Loucy (cell line): ENCODE measurements at regions not wholly inside any gene's neighbourhood (a gene's known extent, or its start where the extent isn't known, plus 50 kb on each side); places are given as distances from the start of the nearest gene placed in this dataset.

ENCODE experiments used
- H2AFZ ChIP-seq: fragments of 200-600 bp; sonication (generic); 2 replicates; pipeline ENCODE4 v1.6.0; 2016; ENCODE audit warnings: antibody characterized with exemption, mild to moderate bottlenecking, low read length, moderate library complexity
- H3F3A ChIP-seq: fragments of 200-600 bp; 2 replicates; pipeline ENCODE4 v1.6.0; 2016; ENCODE audit warnings: antibody characterized with exemption, low read depth, mild to moderate bottlenecking
- H3K27me3 ChIP-seq: fragments of 200-600 bp; sonication (generic); 2 replicates; pipeline ENCODE4 v1.6.1; 2014; ENCODE audit warnings: low read length, mild to moderate bottlenecking; ENCODE audit not compliant: insufficient read depth, poor library complexity, severe bottlenecking
- H3K36me3 ChIP-seq: fragments of 200-600 bp; sonication (generic); 2 replicates; pipeline ENCODE4 v1.6.1; 2016; ENCODE audit warnings: low read length; ENCODE audit not compliant: insufficient read depth
- H3K4me1 ChIP-seq: fragments of 200-600 bp; sonication (generic); 2 replicates; pipeline ENCODE4 v1.5.1; 2014; ENCODE audit warnings: low read length, mild to moderate bottlenecking; ENCODE audit not compliant: insufficient read depth, poor library complexity, severe bottlenecking
- H3K4me2 ChIP-seq: fragments of 200-600 bp; sonication (generic); 2 replicates; pipeline ENCODE4 v1.6.0; 2014; ENCODE audit warnings: antibody characterized with exemption, low read length, low read depth, mild to moderate bottlenecking; ENCODE audit not compliant: poor library complexity, severe bottlenecking
- H3K4me3 ChIP-seq: fragments of 200-600 bp; sonication (generic); 2 replicates; pipeline ENCODE4 v1.5.1; 2014; ENCODE audit warnings: low read length, mild to moderate bottlenecking, mixed read lengths; ENCODE audit not compliant: poor library complexity, severe bottlenecking
- H3K79me2 ChIP-seq: fragments of 200-600 bp; sonication (generic); 2 replicates; pipeline ENCODE4 v1.6.1; 2014; ENCODE audit warnings: low read length; ENCODE audit not compliant: insufficient read depth
- H3K9ac ChIP-seq: fragments of 200-600 bp; sonication (generic); 2 replicates; pipeline ENCODE4 v1.6.0; 2014; ENCODE audit warnings: mild to moderate bottlenecking, low read depth, low read length, moderate library complexity; ENCODE audit not compliant: poor library complexity, severe bottlenecking
- H3K9me2 ChIP-seq: fragments of 200-600 bp; sonication (generic); replicated peaks from 2 replicates; pipeline ENCODE4 v1.6.1; 2016; ENCODE audit warnings: low read depth, low read length, mixed read lengths
- H3K9me3 ChIP-seq: fragments of 200-600 bp; sonication (generic); 2 replicates; pipeline ENCODE4 v1.6.1; 2014; ENCODE audit warnings: mild to moderate bottlenecking, antibody characterized with exemption, low read length, low read depth; ENCODE audit not compliant: insufficient read depth
- H4K20me1 ChIP-seq: fragments of 200-600 bp; sonication (generic); 2 replicates; pipeline ENCODE4 v1.6.0; 2014; ENCODE audit warnings: antibody characterized with exemption, low read length, mild to moderate bottlenecking; ENCODE audit not compliant: insufficient read depth, poor library complexity, severe bottlenecking
- CTCF ChIP-seq: fragments of 200-600 bp; sonication (generic); conservative IDR thresholded peaks from 2 replicates; pipeline ENCODE4 v1.5.1; 2014; ENCODE audit warnings: mild to moderate bottlenecking, antibody characterized with exemption, low read length
- EZH2phosphoT487 ChIP-seq: fragments of 200-600 bp; IDR thresholded peaks from 2 replicates; pipeline ENCODE4 v1.6.1; 2018; ENCODE audit warnings: antibody characterized with exemption, mild to moderate bottlenecking, moderate library complexity, borderline replicate concordance

- Histone ChIP-seq H3K27me3 (no peaks in the 10 kb centered on the region), H3K9ac (no peak overlapping the region), H4K20me1 (no peaks in the 10 kb centered on the region), H3K4me3 (no peak overlapping the region), H3K79me2 (no peaks in the 10 kb centered on the region), H2AFZ (no peak overlapping the region), H3K36me3 (no peaks in the 10 kb centered on the region), H3F3A (no peaks in the 10 kb centered on the region), H3K9me3 (no peaks in the 10 kb centered on the region), H3K4me1 (peaks cover 10% of the 10 kb centered on the region), H3K4me2 (no peak overlapping the region), H3K9me2 (no peaks in the 10 kb centered on the region)
- TF ChIP-seq EZH2phosphoT487 (no peak), CTCF (no peak)
Observed at GRCh38 chr5:173785866-173786265, 102.3 kb upstream of the CPEB4 start.

- Histone ChIP-seq H3K4me2 (no peak overlapping the region), H3K4me1 (peaks cover 9% of the 10 kb centered on the region), H3K36me3 (no peaks in the 10 kb centered on the region), H3K9ac (no peak overlapping the region), H3K27me3 (no peaks in the 10 kb centered on the region), H3K9me2 (no peaks in the 10 kb centered on the region), H3F3A (no peaks in the 10 kb centered on the region), H2AFZ (no peak overlapping the region), H3K9me3 (no peaks in the 10 kb centered on the region), H3K4me3 (no peak overlapping the region), H3K79me2 (no peaks in the 10 kb centered on the region), H4K20me1 (no peaks in the 10 kb centered on the region)
- no peak for TF ChIP-seq CTCF
- TF ChIP-seq EZH2phosphoT487 = no peak
Observed at GRCh38 chr5:173786286-173787187, 101.6 kb upstream of the CPEB4 start.

- H3K4me1 ChIP-seq = no peaks in the 10 kb centered on the region
- H3K4me3 ChIP-seq = no peak overlapping the region
- no peak overlapping the region for H3K9ac ChIP-seq
- no peaks in the 10 kb centered on the region for H4K20me1 ChIP-seq
- no peaks in the 10 kb centered on the region for H3F3A ChIP-seq
- no peaks in the 10 kb centered on the region for H3K27me3 ChIP-seq
- H2AFZ ChIP-seq = no peak overlapping the region
- H3K36me3 ChIP-seq = no peaks in the 10 kb centered on the region
- TF ChIP-seq EZH2phosphoT487 = no peak
- TF ChIP-seq CTCF = no peak
- H3K9me3 ChIP-seq = no peaks in the 10 kb centered on the region
- no peak overlapping the region for H3K4me2 ChIP-seq
- no peaks in the 10 kb centered on the region for H3K9me2 ChIP-seq
- no peaks in the 10 kb centered on the region for H3K79me2 ChIP-seq
Observed at GRCh38 chr5:173789031-173789920, 98.9 kb upstream of the CPEB4 start.
